ENCODE measurements at regions not wholly inside any gene's neighbourhood (a gene's known extent, or its start where the extent isn't known, plus 50 kb on each side); places are given as distances from the start of the nearest gene placed in this dataset.
"Not testable (repeated sequence)": the region's sequence is repeated elsewhere in the genome, so short reads cannot be mapped to it uniquely, and the experiment has no call there.

- Histone ChIP-seq H3K36me3 (ENCODE audit: control insufficient read depth in 2 of 2, insufficient read depth in 2 of 2, low read length in 1 of 2) (no peaks in the 10 kb centered on the region), H3K27ac (ENCODE audit: low read depth in 1 of 2, low read length in 1 of 2) (no peak overlapping the region), H3K4me1 (ENCODE audit: control insufficient read depth in 2 of 2, insufficient read depth in 2 of 2, low read length in 2 of 2) (no peaks in the 10 kb centered on the region), H3K9me3 (ENCODE audit: control insufficient read depth in 2 of 2, insufficient read depth in 1 of 2, low read length in 1 of 2) (no peaks in the 10 kb centered on the region), H3K27me3 (ENCODE audit: control insufficient read depth in 2 of 2, insufficient read depth in 1 of 2, low read length in 1 of 2) (no peaks in the 10 kb centered on the region), H3K4me3 (ENCODE audit: low read length in 2 of 2) (no peak overlapping the region)
- no peak for DNase-seq (ENCODE audit: low read depth in 6 of 9, low spot score in 9 of 9)
- WGBS = 78% methylated on average over 5 of the region's 5 CpGs
These were observed 145.7 kb upstream of the HSFY2 start for GRCh38 chrY:18919256-18919655.

- no peak overlapping the region for H3K27ac ChIP-seq (ENCODE audit: low read depth in 1 of 2, low read length in 1 of 2)
- 95% methylated on average over 2 of the region's 2 CpGs for WGBS
- no peaks in the 10 kb centered on the region for H3K27me3 ChIP-seq (ENCODE audit: control insufficient read depth in 2 of 2, insufficient read depth in 1 of 2, low read length in 1 of 2)
- no peak for DNase-seq (ENCODE audit: low read depth in 6 of 9, low spot score in 9 of 9)
- no peak overlapping the region for H3K4me3 ChIP-seq (ENCODE audit: low read length in 2 of 2)
- no peaks in the 10 kb centered on the region for H3K9me3 ChIP-seq (ENCODE audit: control insufficient read depth in 2 of 2, insufficient read depth in 1 of 2, low read length in 1 of 2)
- H3K4me1 ChIP-seq (ENCODE audit: control insufficient read depth in 2 of 2, insufficient read depth in 2 of 2, low read length in 2 of 2) = no peaks in the 10 kb centered on the region
- no peaks in the 10 kb centered on the region for H3K36me3 ChIP-seq (ENCODE audit: control insufficient read depth in 2 of 2, insufficient read depth in 2 of 2, low read length in 1 of 2)
These were observed 139.3 kb upstream of the HSFY2 start for GRCh38 chrY:18912846-18913245.

- Histone ChIP-seq H3K36me3 (ENCODE audit: control insufficient read depth in 2 of 2, insufficient read depth in 2 of 2, low read length in 1 of 2) (no peaks in the 10 kb centered on the region), H3K9me3 (ENCODE audit: control insufficient read depth in 2 of 2, insufficient read depth in 1 of 2, low read length in 1 of 2) (no peaks in the 10 kb centered on the region), H3K27me3 (ENCODE audit: control insufficient read depth in 2 of 2, insufficient read depth in 1 of 2, low read length in 1 of 2) (no peaks in the 10 kb centered on the region), H3K4me1 (ENCODE audit: control insufficient read depth in 2 of 2, insufficient read depth in 2 of 2, low read length in 2 of 2) (no peaks in the 10 kb centered on the region), H3K27ac (ENCODE audit: low read depth in 1 of 2, low read length in 1 of 2) (no peak overlapping the region), H3K4me3 (ENCODE audit: low read length in 2 of 2) (no peak overlapping the region)
- no peak for DNase-seq (ENCODE audit: low read depth in 6 of 9, low spot score in 9 of 9)
- WGBS = 97% methylated on average over 1 of the region's 1 CpG
These were observed 136.3 kb upstream of the HSFY2 start for GRCh38 chrY:18909846-18910245.

- 98% methylated on average over 8 of the region's 8 CpGs for WGBS
- H3K27ac ChIP-seq (ENCODE audit: low read depth in 1 of 2, low read length in 1 of 2); H3K4me3 ChIP-seq (ENCODE audit: low read length in 2 of 2); H3K4me1 ChIP-seq (ENCODE audit: control insufficient read depth in 2 of 2, insufficient read depth in 2 of 2, low read length in 2 of 2); H3K27me3 ChIP-seq (ENCODE audit: control insufficient read depth in 2 of 2, insufficient read depth in 1 of 2, low read length in 1 of 2); H3K36me3 ChIP-seq (ENCODE audit: control insufficient read depth in 2 of 2, insufficient read depth in 2 of 2, low read length in 1 of 2); H3K9me3 ChIP-seq (ENCODE audit: control insufficient read depth in 2 of 2, insufficient read depth in 1 of 2, low read length in 1 of 2); DNase-seq (ENCODE audit: low read depth in 6 of 9, low spot score in 9 of 9): not testable (repeated sequence)
These were observed 132.7 kb upstream of the HSFY2 start for GRCh38 chrY:18906198-18906597.

- WGBS = 99% methylated on average over 2 of the region's 2 CpGs
- Histone ChIP-seq H3K9me3 (ENCODE audit: control insufficient read depth in 2 of 2, insufficient read depth in 1 of 2, low read length in 1 of 2) (no peaks in the 10 kb centered on the region), H3K4me3 (ENCODE audit: low read length in 2 of 2) (no peak overlapping the region), H3K27me3 (ENCODE audit: control insufficient read depth in 2 of 2, insufficient read depth in 1 of 2, low read length in 1 of 2) (no peaks in the 10 kb centered on the region), H3K4me1 (ENCODE audit: control insufficient read depth in 2 of 2, insufficient read depth in 2 of 2, low read length in 2 of 2) (no peaks in the 10 kb centered on the region), H3K36me3 (ENCODE audit: control insufficient read depth in 2 of 2, insufficient read depth in 2 of 2, low read length in 1 of 2) (no peaks in the 10 kb centered on the region), H3K27ac (ENCODE audit: low read depth in 1 of 2, low read length in 1 of 2) (no peak overlapping the region)
- no peak for DNase-seq (ENCODE audit: low read depth in 6 of 9, low spot score in 9 of 9)
These were observed 130.8 kb upstream of the HSFY2 start for GRCh38 chrY:18904296-18904695.

- WGBS = over 99% methylated on average over 4 of the region's 4 CpGs
- no peak overlapping the region for H3K27ac ChIP-seq (ENCODE audit: low read depth in 1 of 2, low read length in 1 of 2)
- no peaks in the 10 kb centered on the region for H3K36me3 ChIP-seq (ENCODE audit: control insufficient read depth in 2 of 2, insufficient read depth in 2 of 2, low read length in 1 of 2)
- no peak overlapping the region for H3K4me3 ChIP-seq (ENCODE audit: low read length in 2 of 2)
- DNase-seq (ENCODE audit: low read depth in 6 of 9, low spot score in 9 of 9) = no peak
- H3K27me3 ChIP-seq (ENCODE audit: control insufficient read depth in 2 of 2, insufficient read depth in 1 of 2, low read length in 1 of 2) = no peaks in the 10 kb centered on the region
- no peaks in the 10 kb centered on the region for H3K9me3 ChIP-seq (ENCODE audit: control insufficient read depth in 2 of 2, insufficient read depth in 1 of 2, low read length in 1 of 2)
- H3K4me1 ChIP-seq (ENCODE audit: control insufficient read depth in 2 of 2, insufficient read depth in 2 of 2, low read length in 2 of 2) = no peaks in the 10 kb centered on the region
These were observed 118.5 kb upstream of the HSFY2 start for GRCh38 chrY:18891994-18892393.

- Histone ChIP-seq H3K4me1 (ENCODE audit: control insufficient read depth in 2 of 2, insufficient read depth in 2 of 2, low read length in 2 of 2) (no peaks in the 10 kb centered on the region), H3K36me3 (ENCODE audit: control insufficient read depth in 2 of 2, insufficient read depth in 2 of 2, low read length in 1 of 2) (no peaks in the 10 kb centered on the region), H3K27me3 (ENCODE audit: control insufficient read depth in 2 of 2, insufficient read depth in 1 of 2, low read length in 1 of 2) (no peaks in the 10 kb centered on the region), H3K27ac (ENCODE audit: low read depth in 1 of 2, low read length in 1 of 2) (no peak overlapping the region), H3K9me3 (ENCODE audit: control insufficient read depth in 2 of 2, insufficient read depth in 1 of 2, low read length in 1 of 2) (no peaks in the 10 kb centered on the region), H3K4me3 (ENCODE audit: low read length in 2 of 2) (no peak overlapping the region)
- WGBS = 96% methylated on average over 2 of the region's 2 CpGs
- no peak for DNase-seq (ENCODE audit: low read depth in 6 of 9, low spot score in 9 of 9)
These were observed 116.0 kb upstream of the HSFY2 start for GRCh38 chrY:18889548-18889947.

GRCh38 chrY:18884748-18885147 lies 111.2 kb upstream of the HSFY2 start:
- H3K27ac ChIP-seq (ENCODE audit: low read depth in 1 of 2, low read length in 1 of 2) = no peak overlapping the region
- 92% methylated on average over 2 of the region's 2 CpGs for WGBS
- H3K36me3 ChIP-seq (ENCODE audit: control insufficient read depth in 2 of 2, insufficient read depth in 2 of 2, low read length in 1 of 2) = no peaks in the 10 kb centered on the region
- DNase-seq (ENCODE audit: low read depth in 6 of 9, low spot score in 9 of 9) = no peak
- no peaks in the 10 kb centered on the region for H3K27me3 ChIP-seq (ENCODE audit: control insufficient read depth in 2 of 2, insufficient read depth in 1 of 2, low read length in 1 of 2)
- H3K4me3 ChIP-seq (ENCODE audit: low read length in 2 of 2) = no peak overlapping the region
- no peaks in the 10 kb centered on the region for H3K4me1 ChIP-seq (ENCODE audit: control insufficient read depth in 2 of 2, insufficient read depth in 2 of 2, low read length in 2 of 2)
- H3K9me3 ChIP-seq (ENCODE audit: control insufficient read depth in 2 of 2, insufficient read depth in 1 of 2, low read length in 1 of 2) = no peaks in the 10 kb centered on the region

- not testable (repeated sequence) for DNase-seq (ENCODE audit: low read depth in 6 of 9, low spot score in 9 of 9); H3K9me3 ChIP-seq (ENCODE audit: control insufficient read depth in 2 of 2, insufficient read depth in 1 of 2, low read length in 1 of 2); H3K4me1 ChIP-seq (ENCODE audit: control insufficient read depth in 2 of 2, insufficient read depth in 2 of 2, low read length in 2 of 2); H3K27me3 ChIP-seq (ENCODE audit: control insufficient read depth in 2 of 2, insufficient read depth in 1 of 2, low read length in 1 of 2); H3K4me3 ChIP-seq (ENCODE audit: low read length in 2 of 2); H3K36me3 ChIP-seq (ENCODE audit: control insufficient read depth in 2 of 2, insufficient read depth in 2 of 2, low read length in 1 of 2); H3K27ac ChIP-seq (ENCODE audit: low read depth in 1 of 2, low read length in 1 of 2)
- no CpG with 5 or more reads among the region's 6 CpGs for WGBS
These were observed 95.6 kb upstream of the HSFY2 start for GRCh38 chrY:18869145-18869544.

- not testable (repeated sequence) for H3K4me1 ChIP-seq (ENCODE audit: control insufficient read depth in 2 of 2, insufficient read depth in 2 of 2, low read length in 2 of 2); H3K4me3 ChIP-seq (ENCODE audit: low read length in 2 of 2); DNase-seq (ENCODE audit: low read depth in 6 of 9, low spot score in 9 of 9); H3K36me3 ChIP-seq (ENCODE audit: control insufficient read depth in 2 of 2, insufficient read depth in 2 of 2, low read length in 1 of 2); H3K27me3 ChIP-seq (ENCODE audit: control insufficient read depth in 2 of 2, insufficient read depth in 1 of 2, low read length in 1 of 2); H3K9me3 ChIP-seq (ENCODE audit: control insufficient read depth in 2 of 2, insufficient read depth in 1 of 2, low read length in 1 of 2); H3K27ac ChIP-seq (ENCODE audit: low read depth in 1 of 2, low read length in 1 of 2)
- WGBS = no CpG with 5 or more reads among the region's 3 CpGs
These were observed 93.5 kb upstream of the HSFY2 start for GRCh38 chrY:18866887-18867551.

All from thymus (tissue), 11 donors.